HCT116 (cell line): ENCODE measurements at regions not wholly inside any gene's neighbourhood (a gene's known extent, or its start where the extent isn't known, plus 50 kb on each side); places are given as distances from the start of the nearest gene placed in this dataset.

Source experiments
- ATAC-seq: fragments of 200-7000 bp; cut with Tn5 transposase; 2 replicates; pipeline ENCODE4 v1.9.1; 2020; ENCODE audit warnings: mild to moderate bottlenecking, moderate library complexity
- BruUV-seq: library from RNA; stranded (reverse); fragments of 400-500 nt; replicated peaks from 2 replicates; lab custom pipeline; 2021; lab: Mats Ljungman, UMichigan
- CTCF ChIA-PET: fragments of 300-600 bp; sonication (Branson Sonifier 250); formaldehyde crosslinking; loops from one replicate; lab custom pipeline; 2021; ENCODE audit warnings: antibody characterized with exemption; lab: Charles Lee
- POLR2A ChIA-PET: fragments of 300-600, 350-600 bp; sonication (Branson Sonifier 250); formaldehyde crosslinking; loops from one replicate; lab custom pipeline; 2021; ENCODE audit warnings: antibody characterized with exemption; lab: Charles Lee
- RAD21 ChIA-PET, 2 experiments: fragments of 300-600 bp; sonication (Branson Sonifier 250); formaldehyde crosslinking; loops; one replicate each; lab custom pipeline; 2023; ENCODE audit warnings: low total read pairs in 2 of 2; ENCODE audit not compliant: uncharacterized antibody in 2 of 2, unreplicated experiment in 2 of 2, low non-redundant PET in 1 of 2; lab: Charles Lee
- DNase-seq: peaks from one replicate; pipeline ENCODE4 v3.0.0-alpha.2; 2010; ENCODE audit warnings: low read depth, low spot score
- H2AFZ ChIP-seq: fragments of 200-600 bp; shearing (Covaris generic), sonication (generic); 2 replicates; pipeline ENCODE4 v1.6.1; 2017; ENCODE audit warnings: low read depth, mixed run types, mixed read lengths, antibody characterized with exemption, low read length; ENCODE audit not compliant: poor library complexity, severe bottlenecking
- H3K27ac ChIP-seq: 2 replicates; pipeline ENCODE4 v1.5.1; 2012; ENCODE audit warnings: low read depth, low read length
- H3K27me3 ChIP-seq: fragments of 200-600 bp; sonication (generic); 2 replicates; pipeline ENCODE4 v1.6.1; 2016; ENCODE audit warnings: mixed run types, low read length, mixed read lengths; ENCODE audit not compliant: insufficient read depth
- H3K36me3 ChIP-seq, 2 experiments: fragments of 200-500 bp in 1 of 2; fragments of 200-600 bp in 1 of 2; sonication (Bioruptor generic) in 1 of 2; sonication (generic) in 1 of 2; 2 replicates each; pipeline versions ENCODE4 v1.5.1 to v1.6.1; 2014 to 2016; ENCODE audit warnings: low read length in 2 of 2, inconsistent platforms in 1 of 2, mixed read lengths in 1 of 2, mixed run types in 1 of 2; ENCODE audit not compliant: insufficient read depth in 2 of 2, control insufficient read depth in 1 of 2
- H3K4me1 ChIP-seq, 2 experiments: fragments of 200-600 bp in 1 of 2; sonication (generic) in 1 of 2; 2 replicates each; pipeline versions ENCODE4 v1.5.1 to v1.6.1; 2012 to 2017; ENCODE audit warnings: low read length in 2 of 2, inconsistent platforms in 1 of 2, mild to moderate bottlenecking in 1 of 2, mixed read lengths in 1 of 2, mixed run types in 1 of 2, moderate library complexity in 1 of 2; ENCODE audit not compliant: insufficient read depth in 2 of 2, control insufficient read depth in 1 of 2
- H3K4me2 ChIP-seq: fragments of 200-600 bp; sonication (generic); 2 replicates; pipeline ENCODE4 v1.6.1; 2017; ENCODE audit warnings: mixed run types, low read length, mixed read lengths
- H3K4me3 ChIP-seq, 2 experiments: fragments of 200-600 bp in 1 of 2; sonication (generic) in 1 of 2; replicated peaks in 1 of 2; 2 replicates each; pipeline ENCODE4 v1.5.1; 2011 to 2016; ENCODE audit warnings: low read length in 2 of 2, control low read depth in 1 of 2, low read depth in 1 of 2, mild to moderate bottlenecking in 1 of 2, mixed read lengths in 1 of 2, mixed run types in 1 of 2
- H3K79me2 ChIP-seq: fragments of 200-600 bp; sonication (generic); 2 replicates; pipeline ENCODE4 v1.6.1; 2017; ENCODE audit warnings: mild to moderate bottlenecking, mixed run types, low read length, moderate library complexity, mixed read lengths; ENCODE audit not compliant: insufficient read depth
- H3K9ac ChIP-seq: fragments of 200-600 bp; sonication (generic); 2 replicates; pipeline ENCODE4 v1.6.1; 2016; ENCODE audit warnings: low read length, mixed read lengths
- H3K9me2 ChIP-seq: fragments of 200-600 bp; sonication (generic), shearing (Covaris generic); 2 replicates; pipeline ENCODE4 v1.6.1; 2017; ENCODE audit warnings: mixed run types, mild to moderate bottlenecking, moderate library complexity; ENCODE audit not compliant: insufficient read depth
- H3K9me3 ChIP-seq, 2 experiments: fragments of 200-500 bp in 1 of 2; fragments of 200-600 bp in 1 of 2; sonication (Bioruptor generic) in 1 of 2; sonication (generic) in 1 of 2; 2 replicates each; pipeline ENCODE4 v1.6.1; 2014 to 2017; ENCODE audit warnings: low read length in 2 of 2, mixed read lengths in 2 of 2, inconsistent platforms in 1 of 2, low read depth in 1 of 2, mild to moderate bottlenecking in 1 of 2, mixed run types in 1 of 2, moderate library complexity in 1 of 2; ENCODE audit not compliant: control insufficient read depth in 1 of 2, insufficient read depth in 1 of 2
- H4K20me1 ChIP-seq: fragments of 200-600 bp; sonication (generic), shearing (Covaris generic); 2 replicates; pipeline ENCODE4 v1.6.1; 2017; ENCODE audit warnings: mixed run types, mild to moderate bottlenecking, moderate library complexity; ENCODE audit not compliant: insufficient read depth
- ATF3 ChIP-seq: IDR thresholded peaks from 2 replicates; pipeline ENCODE4 v1.6.1; 2012
- ELF1 ChIP-seq: IDR thresholded peaks from 2 replicates; pipeline ENCODE4 v1.6.1; 2012; ENCODE audit warnings: low read depth, borderline replicate concordance
- EZH2 ChIP-seq: fragments of 200-600 bp; sonication (generic); IDR thresholded peaks from 2 replicates; pipeline ENCODE4 v1.6.1; 2017; ENCODE audit warnings: antibody characterized with exemption, mixed run types
- EZH2phosphoT487 ChIP-seq: fragments of 200-600 bp; IDR thresholded peaks from 2 replicates; pipeline ENCODE4 v1.6.1; 2018; ENCODE audit warnings: antibody characterized with exemption, borderline replicate concordance
- FOSL1 ChIP-seq: IDR thresholded peaks from 2 replicates; pipeline ENCODE4 v1.6.1; 2012; ENCODE audit warnings: low read depth
- JUND ChIP-seq: IDR thresholded peaks from 2 replicates; pipeline ENCODE4 v1.6.1; 2012
- POLR2A ChIP-seq: IDR thresholded peaks from 2 replicates; pipeline ENCODE4 v1.7.0; 2011; ENCODE audit warnings: borderline replicate concordance; ENCODE audit not compliant: insufficient read depth, insufficient read length; ENCODE audit errors: extremely low read depth
- POLR2AphosphoS5 ChIP-seq: IDR thresholded peaks from 2 replicates; pipeline ENCODE4 v1.6.1; 2011; ENCODE audit warnings: mild to moderate bottlenecking, low read depth, low read length, moderate library complexity
- RAD21 ChIP-seq: IDR thresholded peaks from 2 replicates; pipeline ENCODE4 v1.6.1; 2012; ENCODE audit warnings: low read depth, mild to moderate bottlenecking
- REST ChIP-seq: IDR thresholded peaks from 2 replicates; pipeline ENCODE4 v1.6.1; 2012; ENCODE audit warnings: low read depth
- SIN3A ChIP-seq: IDR thresholded peaks from 2 replicates; pipeline ENCODE4 v1.6.1; 2012; ENCODE audit warnings: low read depth
- SP1 ChIP-seq: IDR thresholded peaks from 2 replicates; pipeline ENCODE4 v1.6.1; 2012; ENCODE audit warnings: low read depth
- SRF ChIP-seq: IDR thresholded peaks from 2 replicates; pipeline ENCODE4 v1.6.1; 2012; ENCODE audit warnings: low read depth
- TCF7L2 ChIP-seq: IDR thresholded peaks from 2 replicates; pipeline ENCODE4 v1.7.0; 2011; ENCODE audit warnings: borderline replicate concordance, inconsistent platforms; ENCODE audit not compliant: insufficient read depth, insufficient read length; ENCODE audit errors: extremely low read depth
- YY1 ChIP-seq: IDR thresholded peaks from 2 replicates; pipeline ENCODE4 v1.6.1; 2011; ENCODE audit warnings: low read length, low read depth, moderate library complexity, mild to moderate bottlenecking; ENCODE audit not compliant: insufficient replicate concordance; ENCODE audit errors: extremely low read depth
- intact Hi-C: fragments of 100-400 bp; cut with micrococcal nuclease; formaldehyde crosslinking; loops from 2 replicates; pipeline ENCODE4 v1.10.0; 2022
- TF ChIP-seq, protein P1 (sequence below): IDR thresholded peaks from 2 replicates; pipeline ENCODE4 v1.6.1; 2012

- intact Hi-C loops = no loop called here
- no peak overlapping the region for H3K4me2 ChIP-seq
- no peak overlapping the region for H3K9ac ChIP-seq
- POLR2A ChIA-PET = no interaction called here
- H3K27me3 ChIP-seq = no peaks in the 10 kb centered on the region
- CTCF ChIA-PET = no interaction called here
- H3K36me3 ChIP-seq = no peaks in the 10 kb centered on the region
- no peak overlapping the region for H2AFZ ChIP-seq
- no peak for ATAC-seq
- peaks cover 9 to 15% of the 10 kb centered on the region in 2 experiments; a peak in 2 of 4 replicates for H3K9me3 ChIP-seq
- no peaks in the 10 kb centered on the region for H3K4me1 ChIP-seq
- no peaks in the 10 kb centered on the region for H3K79me2 ChIP-seq
- H3K4me3 ChIP-seq = no peak overlapping the region
- no peak for TF ChIP-seq RAD21
- TF ChIP-seq POLR2A = no peak
- no peak for TF ChIP-seq JUND
- no peak for TF ChIP-seq FOSL1
- no peak for TF ChIP-seq REST
- no peak for TF ChIP-seq SP1
- TF ChIP-seq, protein P1, sequence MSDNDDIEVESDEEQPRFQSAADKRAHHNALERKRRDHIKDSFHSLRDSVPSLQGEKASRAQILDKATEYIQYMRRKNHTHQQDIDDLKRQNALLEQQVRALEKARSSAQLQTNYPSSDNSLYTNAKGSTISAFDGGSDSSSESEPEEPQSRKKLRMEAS = no peak
- no peak for TF ChIP-seq POLR2AphosphoS5
- TF ChIP-seq ATF3 = no peak
- TF ChIP-seq YY1 = no peak
- TF ChIP-seq SRF = no peak
- no peak for TF ChIP-seq EZH2phosphoT487
- TF ChIP-seq EZH2 = no peak
- no peak for TF ChIP-seq TCF7L2
- no peak for TF ChIP-seq ELF1
- no peak for TF ChIP-seq SIN3A
- BruUV-seq = no TSS peak
- RAD21 ChIA-PET = no interaction called here
- no peak overlapping the region for H3K27ac ChIP-seq
- no peak for DNase-seq
- H4K20me1 ChIP-seq = no peaks in the 10 kb centered on the region
- no peaks in the 10 kb centered on the region for H3K9me2 ChIP-seq
Observed at GRCh38 chr1:73033640-73034039, 751.3 kb upstream of the NEGR1 start.
